GM12891 (cell line): ENCODE measurements at regions not wholly inside any gene's neighbourhood (a gene's known extent, or its start where the extent isn't known, plus 50 kb on each side); places are given as distances from the start of the nearest gene placed in this dataset.

Experiments used
- DNase-seq: peaks from one replicate; pipeline ENCODE4 v3.0.0; 2011; ENCODE audit warnings: low spot score; ENCODE audit not compliant: insufficient read length
- FAIRE-seq: peaks from 2 replicates; lab custom pipeline; 2011; peaks lifted over from hg19 to GRCh38; lab: Jason Lieb, UNC
- PAX5 ChIP-seq: IDR thresholded peaks from 2 replicates; pipeline ENCODE4 v1.6.1; 2011; ENCODE audit warnings: low read length, moderate library complexity, mild to moderate bottlenecking; ENCODE audit not compliant: insufficient read depth, severe bottlenecking
- POLR2A ChIP-seq: IDR thresholded peaks from 2 replicates; pipeline ENCODE4 v1.6.1; 2011; ENCODE audit warnings: low read depth, low read length, control low read depth
- POLR2AphosphoS5 ChIP-seq: IDR thresholded peaks from 2 replicates; pipeline ENCODE4 v1.6.1; 2011; ENCODE audit warnings: low read depth, low read length, control low read depth
- POU2F2 ChIP-seq: IDR thresholded peaks from 2 replicates; pipeline ENCODE4 v1.6.1; 2011; ENCODE audit warnings: low read depth, mild to moderate bottlenecking, control low read depth, low read length, moderate library complexity
- SPI1 ChIP-seq: IDR thresholded peaks from 2 replicates; pipeline ENCODE4 v1.6.1; 2011; ENCODE audit warnings: low read depth, low read length, control low read depth
- TAF1 ChIP-seq: IDR thresholded peaks from 2 replicates; pipeline ENCODE4 v1.6.1; 2011; ENCODE audit warnings: low read depth, low read length, control low read depth

DNA sequence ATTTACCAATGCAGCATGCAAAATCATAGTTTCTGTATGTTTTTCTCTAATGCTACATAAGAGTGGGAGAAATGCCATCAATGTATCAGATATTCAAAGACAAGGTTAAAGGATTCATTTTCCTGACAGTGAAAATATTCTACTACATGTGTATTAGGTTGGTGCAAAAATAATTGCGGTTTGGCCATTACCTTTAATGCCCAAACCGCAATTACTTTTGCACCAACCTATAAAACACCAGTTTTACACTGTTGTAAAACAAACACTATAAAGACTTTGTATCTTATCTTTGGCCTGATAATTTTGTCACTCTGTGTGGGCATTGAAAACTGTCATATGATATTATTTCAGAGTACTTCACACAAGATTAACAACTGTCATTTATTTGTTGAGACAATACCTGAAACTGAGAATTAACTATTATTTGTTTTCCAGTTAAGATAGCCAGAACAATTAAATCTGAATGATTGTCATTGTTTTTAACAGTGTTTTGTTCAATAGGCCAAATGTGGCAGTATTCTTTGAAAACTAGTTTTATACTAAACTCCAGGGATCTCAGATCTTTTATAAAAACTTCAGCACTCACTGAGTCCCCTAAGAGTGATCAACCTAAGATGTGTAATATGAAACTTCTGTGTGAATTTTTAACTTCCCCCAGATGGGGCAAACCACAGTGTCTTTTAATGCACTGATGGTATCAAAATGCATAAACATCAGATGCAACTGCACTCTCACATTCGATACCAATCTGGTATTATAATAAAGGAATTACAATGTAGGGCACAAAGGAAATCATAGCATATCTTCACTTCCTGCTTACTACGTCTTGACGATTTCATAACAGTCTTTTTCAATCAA is 53.8 kb upstream of the FBN2 start:
- DNase-seq = no peak
- no peak for FAIRE-seq
- no peak for TF ChIP-seq PAX5
- no peak for TF ChIP-seq POU2F2
- no peak for TF ChIP-seq POLR2A
- no peak for TF ChIP-seq SPI1
- no peak for TF ChIP-seq POLR2AphosphoS5
- no peak for TF ChIP-seq TAF1

DNA sequence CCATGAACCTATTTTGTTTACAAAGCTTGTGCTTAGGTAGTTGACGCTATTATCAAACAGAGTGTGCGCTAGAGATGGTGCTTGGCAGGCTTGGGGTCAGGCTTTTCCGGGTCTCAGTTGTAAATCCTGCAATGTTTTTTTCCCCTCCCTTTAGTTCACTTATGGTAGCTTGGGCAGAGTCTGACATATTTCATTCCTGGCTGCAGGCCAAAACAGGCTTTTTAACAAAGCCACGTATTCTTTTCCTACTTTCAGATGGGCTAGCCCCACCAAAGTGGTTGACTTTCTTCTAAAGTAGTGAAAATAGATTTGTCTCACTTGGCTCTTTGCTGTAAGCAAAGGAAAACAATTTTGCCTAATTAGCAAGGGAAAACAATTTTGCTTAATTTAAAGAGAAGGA is 58.0 kb upstream of the FBN2 start:
- FAIRE-seq = no peak
- no peak for DNase-seq
- TF ChIP-seq POLR2A (no peak), PAX5 (no peak), TAF1 (no peak), SPI1 (no peak), POLR2AphosphoS5 (no peak), POU2F2 (no peak)

DNA sequence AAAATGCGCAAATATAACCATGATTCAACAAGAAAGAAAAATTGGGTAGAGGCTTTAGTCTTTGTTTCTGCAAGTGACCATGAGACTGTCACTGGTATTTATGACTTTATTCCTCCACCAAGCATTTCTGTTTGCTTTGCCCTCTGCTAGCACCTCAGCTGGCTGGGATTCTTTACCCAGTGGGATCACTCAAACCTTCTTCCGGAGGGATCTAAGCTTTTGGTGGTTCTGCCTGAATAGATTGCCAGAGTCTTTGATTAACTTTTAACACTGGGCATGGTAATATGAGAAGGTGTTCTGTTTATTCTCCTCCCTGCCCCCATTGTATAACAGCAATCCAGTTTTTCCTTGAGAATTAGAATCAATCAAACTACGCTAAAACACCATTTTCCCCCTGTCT is 59.1 kb upstream of the FBN2 start:
- FAIRE-seq (no peak), DNase-seq (no peak)
- no peak for TF ChIP-seq TAF1
- TF ChIP-seq POLR2AphosphoS5 = no peak
- TF ChIP-seq SPI1 = no peak
- no peak for TF ChIP-seq POLR2A
- TF ChIP-seq PAX5 = no peak
- TF ChIP-seq POU2F2 = no peak

DNA sequence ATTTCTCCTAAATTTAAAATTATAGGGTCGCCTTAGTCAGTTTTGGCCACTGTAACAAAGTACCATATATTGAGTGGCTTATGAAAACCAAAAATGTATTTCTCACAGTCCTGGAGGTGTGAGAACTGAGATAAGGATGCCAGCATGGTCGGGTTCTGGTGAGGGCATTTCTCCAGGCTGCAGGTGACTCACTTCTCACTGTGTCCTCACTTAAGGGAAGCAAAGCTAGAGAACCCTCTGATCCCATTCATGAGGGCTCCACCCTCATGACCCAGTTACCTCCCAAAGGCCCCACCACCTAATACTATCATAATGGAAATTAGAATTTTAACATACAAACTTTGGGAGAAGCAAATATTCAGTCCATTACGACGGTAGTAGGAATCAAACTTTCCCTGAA is 75.1 kb upstream of the FBN2 start:
- no peak for FAIRE-seq
- DNase-seq = no peak
- TF ChIP-seq POLR2A = no peak

DNA sequence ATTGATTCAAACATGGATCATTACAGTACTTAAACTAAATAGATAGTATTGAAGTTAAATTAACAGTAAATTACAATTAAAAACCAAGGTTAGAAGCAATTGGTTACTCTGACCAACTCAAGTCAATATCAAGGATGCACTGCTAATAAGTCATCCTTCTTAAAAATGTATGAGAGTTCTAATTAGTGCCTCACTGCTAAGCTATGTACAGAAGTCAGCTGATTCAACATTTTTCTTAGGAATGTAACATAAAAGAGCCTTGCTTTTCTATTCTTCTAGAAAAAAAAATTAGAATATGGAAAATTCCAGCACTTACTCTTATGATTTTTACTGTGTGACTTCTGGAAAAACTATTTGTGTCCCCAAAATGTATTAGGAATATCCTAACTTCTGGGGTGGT is 75.7 kb upstream of the FBN2 start:
- FAIRE-seq (no peak), DNase-seq (no peak)
- TF ChIP-seq POU2F2 = no peak
- TF ChIP-seq POLR2A = no peak
- TF ChIP-seq PAX5 = no peak
- TF ChIP-seq TAF1 = no peak
- no peak for TF ChIP-seq SPI1
- no peak for TF ChIP-seq POLR2AphosphoS5

DNA sequence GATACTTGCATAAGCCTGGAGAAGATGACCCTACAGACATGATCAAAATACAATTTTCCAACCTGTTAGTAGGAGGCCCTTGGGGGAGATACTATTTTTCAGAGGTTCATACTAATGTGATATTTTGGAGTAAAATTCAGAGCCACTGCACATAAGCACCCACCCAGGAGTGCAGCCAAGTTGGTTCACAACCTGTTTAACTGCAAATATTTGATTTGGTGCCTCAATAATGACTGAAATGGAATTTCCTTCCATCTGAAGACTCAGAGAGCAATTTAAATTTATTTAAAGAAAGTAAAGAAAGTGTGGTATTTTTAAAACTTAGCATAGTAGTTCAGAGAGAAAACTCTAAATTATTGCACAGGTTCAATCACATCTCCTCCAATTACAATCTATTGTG is 77.5 kb upstream of the FBN2 start:
- DNase-seq (no peak), FAIRE-seq (no peak)
- no peak for TF ChIP-seq POLR2A
- no peak for TF ChIP-seq POU2F2
- no peak for TF ChIP-seq PAX5
- no peak for TF ChIP-seq TAF1
- no peak for TF ChIP-seq POLR2AphosphoS5
- no peak for TF ChIP-seq SPI1

DNA sequence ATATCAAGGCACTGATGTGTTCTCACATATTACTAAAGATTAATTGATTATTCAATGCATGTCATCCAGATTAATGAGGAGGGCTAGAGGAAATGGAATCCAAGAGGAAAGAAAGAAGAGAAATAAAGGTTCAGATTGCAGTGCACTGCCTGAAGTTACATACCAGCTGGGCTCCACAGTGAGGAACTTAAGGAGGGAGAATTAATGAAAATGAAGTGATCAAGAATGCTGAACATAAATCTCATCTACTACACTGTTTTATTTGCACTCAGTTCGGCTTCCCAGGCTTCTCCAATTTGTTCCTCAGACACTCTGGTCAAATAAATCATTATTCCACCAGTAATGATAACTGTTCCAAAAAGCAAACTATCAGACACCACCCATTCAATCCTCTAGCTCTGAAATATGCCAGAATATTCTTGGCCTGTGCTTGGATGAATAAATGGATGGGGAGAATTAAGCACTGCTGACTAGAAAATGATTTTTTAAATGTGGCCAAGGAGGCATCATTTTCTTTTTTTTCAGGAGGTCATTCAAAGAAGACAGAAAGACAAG is 88.6 kb upstream of the FBN2 start:
- no peak for DNase-seq
- FAIRE-seq = no peak
- TF ChIP-seq POLR2AphosphoS5 (no peak), POU2F2 (no peak), SPI1 (no peak), POLR2A (no peak), PAX5 (no peak), TAF1 (no peak)

DNA sequence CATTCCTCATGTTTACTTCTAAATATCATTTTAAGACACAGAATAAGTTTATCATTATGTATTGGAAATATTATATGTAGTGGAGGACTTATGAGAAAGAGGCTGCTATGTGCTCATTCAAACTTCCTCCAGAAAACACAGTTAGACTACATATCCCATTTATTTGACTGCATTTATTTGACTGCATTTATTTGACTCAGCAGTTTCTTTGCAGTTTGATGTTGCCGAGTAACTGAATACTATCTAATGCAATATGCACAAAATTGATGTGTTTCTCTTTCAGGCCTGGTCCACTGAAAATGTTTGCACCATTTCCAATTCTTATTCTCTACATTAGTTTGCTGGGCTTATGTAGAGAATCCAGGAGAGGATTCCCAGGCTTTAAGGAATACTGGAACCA is 89.9 kb upstream of the FBN2 start:
- no peak for FAIRE-seq
- TF ChIP-seq POU2F2 (no peak), POLR2AphosphoS5 (no peak), POLR2A (no peak), SPI1 (no peak), TAF1 (no peak), PAX5 (no peak)

DNA sequence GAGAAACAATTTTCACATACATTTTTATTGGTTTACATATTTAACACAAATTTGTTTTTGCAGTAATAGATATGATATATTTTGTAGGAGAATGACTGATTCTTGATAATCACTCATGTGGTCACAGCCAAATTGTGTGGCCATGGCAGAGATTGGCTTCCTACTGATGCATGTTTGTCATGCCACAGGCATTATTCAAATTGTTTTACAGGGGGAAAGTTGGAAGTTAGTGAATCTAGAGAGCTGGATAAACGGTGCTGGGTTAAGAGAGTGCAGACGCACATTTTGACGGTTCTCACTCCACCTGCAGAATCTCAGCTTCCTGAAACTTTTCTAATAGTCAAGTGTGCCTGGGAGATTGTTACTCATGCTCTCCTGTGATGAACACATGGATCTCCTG is 91.1 kb upstream of the FBN2 start:
- no peak for TF ChIP-seq POU2F2
- no peak for TF ChIP-seq POLR2A
- TF ChIP-seq POLR2AphosphoS5 = no peak
- no peak for TF ChIP-seq SPI1
- no peak for TF ChIP-seq PAX5
- no peak for TF ChIP-seq TAF1
- no peak for FAIRE-seq
- DNase-seq = no peak

More for the DNA sequence above, 89.9 kb upstream of the FBN2 start:
- DNase-seq = no peak

DNA sequence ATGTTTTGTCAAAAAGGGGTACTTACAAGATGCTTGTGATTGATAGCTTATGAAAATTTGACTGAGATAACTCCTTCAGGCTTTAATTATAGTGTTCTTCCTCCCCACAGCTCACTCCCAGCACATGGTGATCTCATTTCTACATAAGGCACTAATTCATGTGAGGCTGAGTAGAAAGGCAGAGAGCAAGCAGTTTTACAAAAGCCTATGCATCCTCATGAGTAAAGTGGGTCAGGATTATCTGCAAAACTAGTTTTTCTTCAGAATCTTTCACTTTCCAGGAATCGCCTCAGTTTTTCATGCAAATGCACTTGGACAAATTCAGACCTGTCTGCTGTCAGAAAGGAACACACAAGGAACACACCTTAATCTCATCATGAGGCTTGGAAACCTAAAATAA is 92.1 kb upstream of the FBN2 start:
- FAIRE-seq (no peak), DNase-seq (no peak)
- no peak for TF ChIP-seq POLR2A
- TF ChIP-seq TAF1 = no peak
- no peak for TF ChIP-seq PAX5
- TF ChIP-seq POLR2AphosphoS5 = no peak
- TF ChIP-seq SPI1 = no peak
- TF ChIP-seq POU2F2 = no peak
